Spleen (tissue), 11 donors: ENCODE measurements at regions not wholly inside any gene's neighbourhood (a gene's known extent, or its start where the extent isn't known, plus 50 kb on each side); places are given as distances from the start of the nearest gene placed in this dataset.

ENCODE experiments used
- DNase-seq: peaks from one replicate; pipeline ENCODE4 v3.0.0-alpha.2; 2020
- H3K27ac ChIP-seq, 8 donors: fragments of 200-600 bp; sonication (generic) in 7 of 8; 1 replicate in 4 of 8; 2 replicates in 4 of 8; pipeline versions ENCODE4 v1.5.0 to v1.8.0; 2016 to 2021; ENCODE audit warnings: inconsistent platforms in 4 of 8, mild to moderate bottlenecking in 4 of 8, moderate library complexity in 1 of 8
- H3K27me3 ChIP-seq, 7 donors: fragments of 200-600 bp; sonication (generic) in 6 of 7; replicated peaks in 1 of 7; 1 replicate in 4 of 7; 2 replicates in 3 of 7; pipeline versions ENCODE4 v1.5.0 to v1.8.0; 2016 to 2021; ENCODE audit warnings: inconsistent platforms in 3 of 7, mild to moderate bottlenecking in 1 of 7
- H3K36me3 ChIP-seq, 6 donors: fragments of 200-600 bp; sonication (generic) in 5 of 6; 1 replicate in 4 of 6; 2 replicates in 2 of 6; pipeline versions ENCODE4 v1.5.0 to v1.8.0; 2016 to 2021; ENCODE audit warnings: inconsistent platforms in 2 of 6
- H3K4me1 ChIP-seq, 6 donors: fragments of 200-600 bp; sonication (generic) in 5 of 6; 1 replicate in 3 of 6; 2 replicates in 3 of 6; pipeline versions ENCODE4 v1.5.0 to v1.8.0; 2016 to 2021; ENCODE audit warnings: inconsistent platforms in 3 of 6
- H3K4me3 ChIP-seq, 8 donors: fragments of 200-600 bp; sonication (generic) in 7 of 8; 1 replicate in 4 of 8; 2 replicates in 4 of 8; pipeline versions ENCODE4 v1.5.0 to v1.8.0; 2016 to 2021; ENCODE audit warnings: inconsistent platforms in 4 of 8, mild to moderate bottlenecking in 4 of 8, moderate library complexity in 2 of 8
- H3K9me3 ChIP-seq, 8 donors: fragments of 200-600 bp; sonication (generic) in 7 of 8; 1 replicate in 4 of 8; 2 replicates in 4 of 8; pipeline versions ENCODE4 v1.5.0 to v1.8.0; 2016 to 2021; ENCODE audit warnings: inconsistent platforms in 4 of 8
- CTCF ChIP-seq, 11 experiments: fragments of 200-600 bp in 7 of 11; fragments of 450-650 bp in 4 of 11; sonication (generic) in 4 of 11; IDR thresholded peaks in 8 of 11; conservative IDR thresholded peaks in 3 of 11; 1 replicate in 7 of 11; 2 replicates in 4 of 11; pipeline versions ENCODE4 v1.4.0 to v1.8.0; 2016 to 2021; ENCODE audit warnings: antibody characterized with exemption in 11 of 11, inconsistent platforms in 4 of 11, mild to moderate bottlenecking in 1 of 11
- POLR2A ChIP-seq, 3 donors: fragments of 450-650 bp; IDR thresholded peaks; one replicate each; pipeline ENCODE4 v1.5.1; 2017; ENCODE audit warnings: antibody characterized with exemption in 3 of 3, mild to moderate bottlenecking in 1 of 3
- POLR2AphosphoS5 ChIP-seq, 3 donors: sonication (generic); formaldehyde crosslinking; IDR thresholded peaks; one replicate each; pipeline ENCODE4 v1.5.1; 2017; ENCODE audit warnings: antibody characterized with exemption in 3 of 3
- WGBS, 5 donors: extraction: QIAGEN DNeasy Blood & Tissue Kit in 3 of 5; methylation state at CpG; one replicate each; pipeline versions ENCODE4 v1.1.5 to v1.1.7; 2013 to 2018; 5-methylcytosine and 5-hydroxymethylcytosine counted together
- intact Hi-C: fragments of 100-400 bp; cut with DNase I; formaldehyde crosslinking; loops from one replicate; pipeline ENCODE4 v1.15.0; 2023; ENCODE audit warnings: low total_unique reads
- donor health status: healthy with polysubstance abuse.
- donor health status: DM: no; HTN: no; CAD: no; lungs with moderate emphysema.
- donor health status: DM: no; HTN: no; CAD: no.
- donor health status: Bipolar disorder and iron deficiency.
- donor health status: healthy.
- donor health status: DM: no; HTN: no; CAD: no.
- donor health status: DM: yes; HTN: yes; CAD: no.

GRCh38 chr6:155660251-155660977 lies 204.8 kb upstream of the NOX3 start:
- WGBS, 5 donors: 71 to 84% (median 75%) methylated on average over 6 of the region's 6 CpGs
- Histone ChIP-seq H3K27ac (no peak overlapping the region), H3K4me3 (no peak overlapping the region), H3K27me3 (no peaks in the 10 kb centered on the region), H3K9me3 (peaks cover 0 to 2% (median 0%) of the 10 kb centered on the region in 8 donors), H3K4me1 (no peaks in the 10 kb centered on the region), H3K36me3 (no peaks in the 10 kb centered on the region)
- intact Hi-C loops: no loop called here
- TF ChIP-seq CTCF (IDR thresholded peaks at IDR 0.05 in 8 of 11, conservative IDR thresholded peaks at IDR 0.05 in 3 of 11) (no peak), POLR2AphosphoS5 (IDR thresholded peaks at IDR 0.05) (no peak), POLR2A (IDR thresholded peaks at IDR 0.05) (no peak)
- no peak for DNase-seq

GRCh38 chr6:155656024-155656423 lies 200.4 kb upstream of the NOX3 start:
- no peaks in the 10 kb centered on the region for H3K4me1 ChIP-seq
- no peak for TF ChIP-seq POLR2AphosphoS5 (IDR thresholded peaks at IDR 0.05)
- TF ChIP-seq POLR2A (IDR thresholded peaks at IDR 0.05): no peak
- TF ChIP-seq CTCF (IDR thresholded peaks at IDR 0.05 in 8 of 11, conservative IDR thresholded peaks at IDR 0.05 in 3 of 11): no peak
- no peaks in the 10 kb centered on the region for H3K27me3 ChIP-seq
- no peak overlapping the region for H3K4me3 ChIP-seq
- no peaks in the 10 kb centered on the region for H3K36me3 ChIP-seq
- 82 to 91% (median 90%) methylated on average over 3 of the region's 3 CpGs for WGBS, 5 donors
- intact Hi-C loops: no loop called here
- DNase-seq: no peak
- H3K9me3 ChIP-seq: peaks cover 0 to 16% (median 9%) of the 10 kb centered on the region in 8 donors
- no peak overlapping the region for H3K27ac ChIP-seq

- H3K4me3 ChIP-seq: no peak overlapping the region
Measured at GRCh38 chr6:155654474-155654873, 198.8 kb upstream of the NOX3 start.

More at GRCh38 chr6:155654474-155654873, 198.8 kb upstream of the NOX3 start:
- intact Hi-C loops: no loop called here
- H3K27ac ChIP-seq: no peak overlapping the region
- H3K27me3 ChIP-seq: no peaks in the 10 kb centered on the region
- no peak for TF ChIP-seq POLR2AphosphoS5 (IDR thresholded peaks at IDR 0.05)
- no peak for TF ChIP-seq CTCF (IDR thresholded peaks at IDR 0.05 in 8 of 11, conservative IDR thresholded peaks at IDR 0.05 in 3 of 11)
- H3K36me3 ChIP-seq: no peaks in the 10 kb centered on the region
- H3K9me3 ChIP-seq: peaks cover 0 to 16% (median 9%) of the 10 kb centered on the region in 8 donors
- H3K4me1 ChIP-seq: no peaks in the 10 kb centered on the region
- DNase-seq: no peak
